ENCODE measurements at regions not wholly inside any gene's neighbourhood (a gene's known extent, or its start where the extent isn't known, plus 50 kb on each side); places are given as distances from the start of the nearest gene placed in this dataset.
A peak's percentile ranks its signal among the peaks of the same experiment; 100 is the strongest.

DNA sequence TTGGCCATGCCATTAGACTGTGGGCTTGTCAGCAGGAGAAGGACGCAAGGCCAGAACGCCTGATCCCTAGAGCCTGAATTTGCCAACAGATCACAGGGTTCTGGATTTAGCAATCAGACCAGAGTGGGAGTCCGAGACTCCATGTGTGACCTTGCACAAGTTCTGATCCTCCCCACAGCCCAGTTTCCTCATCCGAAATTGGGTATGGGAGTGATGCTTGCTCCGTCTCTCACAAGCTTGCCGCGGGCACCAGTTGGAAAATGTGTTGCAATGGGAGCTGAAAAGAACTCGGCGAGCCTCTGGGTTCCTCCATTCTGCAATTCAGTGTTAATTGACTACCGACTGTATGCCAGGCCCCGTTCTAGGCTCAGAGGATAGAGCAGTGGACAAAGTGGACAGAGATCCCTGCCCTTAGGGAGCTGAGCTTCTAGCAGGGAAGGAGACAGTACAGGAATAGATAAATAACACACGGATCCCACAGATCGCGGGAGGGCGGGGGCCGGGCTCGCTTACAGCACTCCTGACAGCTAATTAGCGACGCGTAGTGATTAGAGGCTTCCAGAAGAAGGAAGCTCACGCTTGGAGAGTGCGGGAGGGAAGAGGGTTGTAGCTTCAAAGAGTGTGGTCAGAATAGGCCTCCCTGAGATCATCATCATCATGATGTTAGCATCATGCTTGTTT is 150.4 kb upstream of the CIBAR2 start:
- H3K27ac ChIP-seq (ENCODE audit: low read depth, low read length): no peak overlapping the region
- H3K4me1 ChIP-seq (ENCODE audit: control insufficient read depth, low read depth, low read length): peaks cover 3% of the 10 kb centered on the region
- no peaks in the 10 kb centered on the region for H3K27me3 ChIP-seq (ENCODE audit: insufficient read depth, low read length, poor library complexity)
- no peak overlapping the region for H4K8ac ChIP-seq (ENCODE audit: low read depth, low read length)
- H3K79me1 ChIP-seq (ENCODE audit: low read length): no peaks in the 10 kb centered on the region
- no peak overlapping the region for H3K4me3 ChIP-seq (ENCODE audit: low read length)
- H4K5ac ChIP-seq (ENCODE audit: low read length): no peak overlapping the region
- H2BK120ac ChIP-seq (ENCODE audit: low read depth, low read length): no peak overlapping the region
- H2AK5ac ChIP-seq (ENCODE audit: low read length): no peak overlapping the region
- no peak overlapping the region for H3K9ac ChIP-seq (ENCODE audit: low read length)
- DNase-seq: peak; percentile 45
- no peak overlapping the region for H3K4me2 ChIP-seq (ENCODE audit: low read length)
- H3K18ac ChIP-seq (ENCODE audit: low read length): no peak overlapping the region
- no peak overlapping the region for H2BK5ac ChIP-seq (ENCODE audit: low read length)
- no peaks in the 10 kb centered on the region for H3K79me2 ChIP-seq (ENCODE audit: control insufficient read depth, insufficient read depth, low read length)
- peak overlapping the region; percentile 42 for H3K56ac ChIP-seq (ENCODE audit: low read length)
- H3K36me3 ChIP-seq (ENCODE audit: control insufficient read depth, insufficient read depth, low read length): no peaks in the 10 kb centered on the region
- H3K4ac ChIP-seq (ENCODE audit: low read depth, low read length): no peak overlapping the region
- no peak overlapping the region for H2BK15ac ChIP-seq (replicated peaks; ENCODE audit: low read depth)
- H3K23ac ChIP-seq (ENCODE audit: low read length): no peak overlapping the region
- WGBS (ENCODE audit: extremely low coverage, insufficient coverage, low lambda C conversion rate): no CpG with 5 or more reads among the region's 22 CpGs

DNA sequence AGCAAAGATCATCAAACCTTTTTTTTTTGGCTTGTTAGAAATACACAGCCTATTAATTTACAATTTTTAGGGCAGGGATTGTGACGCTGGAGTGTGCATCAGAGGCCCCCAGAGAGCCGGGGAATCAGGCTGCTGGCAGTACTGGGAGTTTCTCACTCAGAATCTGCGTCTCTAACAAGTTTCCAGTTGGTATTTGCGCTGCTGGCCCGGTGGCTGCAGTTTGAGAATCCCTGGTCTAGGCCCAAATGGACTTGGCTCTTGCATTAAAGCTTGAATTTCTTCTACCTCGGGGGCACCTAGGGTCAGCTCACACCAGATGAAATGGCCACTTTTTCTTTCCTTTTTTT is 150.9 kb upstream of the CIBAR2 start:
- Histone ChIP-seq H3K18ac (ENCODE audit: low read length) (no peak overlapping the region), H3K36me3 (ENCODE audit: control insufficient read depth, insufficient read depth, low read length) (no peaks in the 10 kb centered on the region), H2BK5ac (ENCODE audit: low read length) (no peak overlapping the region), H2BK120ac (ENCODE audit: low read depth, low read length) (no peak overlapping the region), H4K8ac (ENCODE audit: low read depth, low read length) (no peak overlapping the region), H3K23ac (ENCODE audit: low read length) (no peak overlapping the region), H3K56ac (ENCODE audit: low read length) (no peak overlapping the region), H2BK15ac (replicated peaks; ENCODE audit: low read depth) (no peak overlapping the region), H4K5ac (ENCODE audit: low read length) (no peak overlapping the region), H3K79me1 (ENCODE audit: low read length) (no peaks in the 10 kb centered on the region), H3K4me2 (ENCODE audit: low read length) (no peak overlapping the region), H3K4me1 (ENCODE audit: control insufficient read depth, low read depth, low read length) (peaks cover 3% of the 10 kb centered on the region), H3K79me2 (ENCODE audit: control insufficient read depth, insufficient read depth, low read length) (no peaks in the 10 kb centered on the region), H2AK5ac (ENCODE audit: low read length) (no peak overlapping the region), H3K27me3 (ENCODE audit: insufficient read depth, low read length, poor library complexity) (no peaks in the 10 kb centered on the region), H3K4me3 (ENCODE audit: low read length) (no peak overlapping the region), H3K27ac (ENCODE audit: low read depth, low read length) (no peak overlapping the region), H3K9ac (ENCODE audit: low read length) (no peak overlapping the region), H3K4ac (ENCODE audit: low read depth, low read length) (no peak overlapping the region)
- no peak for DNase-seq
- no CpG with 5 or more reads among the region's 6 CpGs for WGBS (ENCODE audit: extremely low coverage, insufficient coverage, low lambda C conversion rate)

DNA sequence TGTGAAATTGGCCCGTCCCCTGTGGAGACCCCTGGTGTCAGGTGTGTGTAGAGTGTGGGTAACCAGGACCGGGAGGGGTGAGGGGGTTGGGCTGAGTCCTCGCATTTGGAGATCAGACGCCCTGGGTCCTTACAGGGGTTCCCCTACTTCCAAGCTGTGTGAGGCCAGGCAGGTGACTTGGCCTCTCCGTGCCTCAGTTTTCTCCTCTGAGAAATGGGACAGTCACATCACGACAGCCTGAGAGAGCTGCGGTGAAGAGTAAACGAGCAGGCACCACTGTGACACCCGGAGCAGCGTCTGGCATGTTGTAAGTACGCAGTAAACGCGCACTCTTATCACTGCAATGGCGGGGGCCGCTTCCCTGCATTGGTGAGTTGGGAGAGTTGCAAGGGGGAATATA is 152.5 kb upstream of the CIBAR2 start:
- H3K79me1 ChIP-seq (ENCODE audit: low read length): no peaks in the 10 kb centered on the region
- no peak overlapping the region for H2BK120ac ChIP-seq (ENCODE audit: low read depth, low read length)
- no peak overlapping the region for H2BK15ac ChIP-seq (replicated peaks; ENCODE audit: low read depth)
- no peak overlapping the region for H3K23ac ChIP-seq (ENCODE audit: low read length)
- H4K5ac ChIP-seq (ENCODE audit: low read length): no peak overlapping the region
- no peak overlapping the region for H2BK5ac ChIP-seq (ENCODE audit: low read length)
- no peak for DNase-seq
- H3K4me2 ChIP-seq (ENCODE audit: low read length): no peak overlapping the region
- no peaks in the 10 kb centered on the region for H3K79me2 ChIP-seq (ENCODE audit: control insufficient read depth, insufficient read depth, low read length)
- no peak overlapping the region for H3K56ac ChIP-seq (ENCODE audit: low read length)
- H3K36me3 ChIP-seq (ENCODE audit: control insufficient read depth, insufficient read depth, low read length): no peaks in the 10 kb centered on the region
- no peak overlapping the region for H3K27ac ChIP-seq (ENCODE audit: low read depth, low read length)
- H3K4me3 ChIP-seq (ENCODE audit: low read length): no peak overlapping the region
- peaks cover 3% of the 10 kb centered on the region for H3K4me1 ChIP-seq (ENCODE audit: control insufficient read depth, low read depth, low read length)
- no CpG with 5 or more reads among the region's 15 CpGs for WGBS (ENCODE audit: extremely low coverage, insufficient coverage, low lambda C conversion rate)
- H3K18ac ChIP-seq (ENCODE audit: low read length): no peak overlapping the region
- no peaks in the 10 kb centered on the region for H3K27me3 ChIP-seq (ENCODE audit: insufficient read depth, low read length, poor library complexity)
- no peak overlapping the region for H3K4ac ChIP-seq (ENCODE audit: low read depth, low read length)
- H2AK5ac ChIP-seq (ENCODE audit: low read length): no peak overlapping the region
- H4K8ac ChIP-seq (ENCODE audit: low read depth, low read length): no peak overlapping the region
- H3K9ac ChIP-seq (ENCODE audit: low read length): no peak overlapping the region

DNA sequence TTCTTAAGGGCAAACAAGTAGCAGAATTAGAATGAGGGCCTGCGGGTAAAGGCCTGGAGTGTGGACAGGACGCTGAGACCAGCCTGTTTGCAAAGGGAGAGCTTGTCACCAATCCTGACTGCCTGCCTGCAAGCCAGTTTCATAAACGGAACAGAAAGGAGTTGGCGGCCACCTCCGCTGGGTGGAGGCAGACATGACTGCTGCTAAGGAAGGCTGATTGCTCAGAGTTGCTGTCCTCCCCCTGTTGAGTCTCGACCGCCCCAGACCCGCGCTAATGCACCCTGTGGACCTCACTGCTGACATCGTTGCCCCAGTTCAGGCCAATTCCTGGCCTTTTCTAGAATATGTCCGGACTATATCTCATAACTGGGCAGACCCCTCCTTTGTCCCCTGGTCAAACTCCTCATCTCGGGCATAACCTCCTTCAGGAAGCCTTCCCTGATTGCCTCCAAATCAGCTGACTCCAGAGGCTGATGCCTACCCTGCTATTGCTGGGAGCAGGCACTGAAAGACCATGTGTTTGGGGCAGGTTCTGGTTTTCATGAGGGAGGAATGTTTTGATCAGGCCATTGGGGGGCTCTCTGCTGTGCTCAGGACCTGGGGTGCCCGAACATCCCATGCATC is 153.0 kb upstream of the CIBAR2 start:
- Histone ChIP-seq H3K36me3 (ENCODE audit: control insufficient read depth, insufficient read depth, low read length) (no peaks in the 10 kb centered on the region), H2BK15ac (replicated peaks; ENCODE audit: low read depth) (no peak overlapping the region), H2BK5ac (ENCODE audit: low read length) (no peak overlapping the region), H3K79me1 (ENCODE audit: low read length) (no peaks in the 10 kb centered on the region), H3K56ac (ENCODE audit: low read length) (no peak overlapping the region), H4K8ac (ENCODE audit: low read depth, low read length) (no peak overlapping the region), H3K4me1 (ENCODE audit: control insufficient read depth, low read depth, low read length) (peaks cover 3% of the 10 kb centered on the region), H3K23ac (ENCODE audit: low read length) (no peak overlapping the region), H3K4me2 (ENCODE audit: low read length) (no peak overlapping the region), H4K5ac (ENCODE audit: low read length) (no peak overlapping the region), H3K4me3 (ENCODE audit: low read length) (no peak overlapping the region), H2BK120ac (ENCODE audit: low read depth, low read length) (no peak overlapping the region), H3K4ac (ENCODE audit: low read depth, low read length) (no peak overlapping the region), H3K9ac (ENCODE audit: low read length) (no peak overlapping the region), H2AK5ac (ENCODE audit: low read length) (no peak overlapping the region), H3K79me2 (ENCODE audit: control insufficient read depth, insufficient read depth, low read length) (no peaks in the 10 kb centered on the region), H3K27ac (ENCODE audit: low read depth, low read length) (no peak overlapping the region), H3K27me3 (ENCODE audit: insufficient read depth, low read length, poor library complexity) (no peaks in the 10 kb centered on the region), H3K18ac (ENCODE audit: low read length) (no peak overlapping the region)
- DNase-seq: no peak
- no CpG with 5 or more reads among the region's 13 CpGs for WGBS (ENCODE audit: extremely low coverage, insufficient coverage, low lambda C conversion rate)

DNA sequence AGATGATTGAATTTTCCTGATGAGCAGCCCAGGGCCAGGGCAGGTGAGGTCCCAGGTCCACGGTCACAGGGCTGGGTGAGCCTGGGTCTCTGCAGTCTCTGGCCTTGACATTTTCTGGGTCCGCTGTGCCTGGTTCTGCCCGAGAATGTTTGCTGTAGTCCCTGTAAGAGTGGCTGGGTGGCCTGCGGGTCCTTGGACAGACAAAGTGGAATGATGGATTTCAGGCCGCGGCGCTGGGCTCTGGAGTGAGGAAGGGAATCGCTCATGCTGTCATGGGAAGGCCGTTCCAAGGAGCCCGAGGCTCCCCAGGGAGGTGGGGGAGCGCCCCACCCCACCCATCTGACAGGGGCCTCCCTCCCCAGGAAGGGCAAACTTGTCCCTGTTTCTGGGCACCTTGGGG is 153.5 kb upstream of the CIBAR2 start:
- Histone ChIP-seq H2BK5ac (ENCODE audit: low read length) (no peak overlapping the region), H3K56ac (ENCODE audit: low read length) (no peak overlapping the region), H4K8ac (ENCODE audit: low read depth, low read length) (no peak overlapping the region), H3K23ac (ENCODE audit: low read length) (no peak overlapping the region), H2BK15ac (replicated peaks; ENCODE audit: low read depth) (no peak overlapping the region), H4K5ac (ENCODE audit: low read length) (no peak overlapping the region), H2AK5ac (ENCODE audit: low read length) (no peak overlapping the region), H3K4me1 (ENCODE audit: control insufficient read depth, low read depth, low read length) (peaks cover 3% of the 10 kb centered on the region), H3K36me3 (ENCODE audit: control insufficient read depth, insufficient read depth, low read length) (no peaks in the 10 kb centered on the region), H3K18ac (ENCODE audit: low read length) (no peak overlapping the region), H3K4me2 (ENCODE audit: low read length) (no peak overlapping the region), H3K4ac (ENCODE audit: low read depth, low read length) (no peak overlapping the region), H2BK120ac (ENCODE audit: low read depth, low read length) (no peak overlapping the region), H3K27me3 (ENCODE audit: insufficient read depth, low read length, poor library complexity) (no peaks in the 10 kb centered on the region), H3K27ac (ENCODE audit: low read depth, low read length) (no peak overlapping the region), H3K79me2 (ENCODE audit: control insufficient read depth, insufficient read depth, low read length) (no peaks in the 10 kb centered on the region), H3K79me1 (ENCODE audit: low read length) (no peaks in the 10 kb centered on the region), H3K4me3 (ENCODE audit: low read length) (no peak overlapping the region), H3K9ac (ENCODE audit: low read length) (no peak overlapping the region)
- WGBS (ENCODE audit: extremely low coverage, insufficient coverage, low lambda C conversion rate): no CpG with 5 or more reads among the region's 11 CpGs
- no peak for DNase-seq

DNA sequence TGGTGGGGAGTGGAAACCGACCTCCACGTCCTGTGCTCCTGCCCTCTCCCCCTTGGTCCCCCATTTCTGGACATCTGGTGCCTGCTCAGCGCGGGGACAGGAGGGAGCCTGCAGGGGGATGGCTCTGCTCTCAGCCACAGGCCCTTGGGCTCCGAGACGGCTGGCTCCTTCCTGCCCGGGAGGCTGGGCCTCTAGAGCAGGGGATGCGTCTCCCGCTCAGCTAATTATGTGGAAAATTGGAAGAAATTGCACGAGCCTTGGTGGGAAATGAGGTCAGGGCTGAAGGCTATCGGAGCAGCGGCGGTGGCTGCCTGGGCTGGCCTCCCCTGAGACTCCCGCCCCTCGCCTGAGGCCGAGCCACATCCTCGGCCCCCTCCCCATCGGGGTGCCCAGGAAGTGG is 154.6 kb upstream of the CIBAR2 start:
- WGBS (ENCODE audit: extremely low coverage, insufficient coverage, low lambda C conversion rate): no CpG with 5 or more reads among the region's 18 CpGs
- H2BK120ac ChIP-seq (ENCODE audit: low read depth, low read length): no peak overlapping the region
- no peak overlapping the region for H2BK15ac ChIP-seq (replicated peaks; ENCODE audit: low read depth)
- no peak overlapping the region for H3K18ac ChIP-seq (ENCODE audit: low read length)
- no peak overlapping the region for H3K4ac ChIP-seq (ENCODE audit: low read depth, low read length)
- no peak overlapping the region for H3K4me2 ChIP-seq (ENCODE audit: low read length)
- DNase-seq: no peak
- no peak overlapping the region for H3K56ac ChIP-seq (ENCODE audit: low read length)
- H4K8ac ChIP-seq (ENCODE audit: low read depth, low read length): no peak overlapping the region
- H2BK5ac ChIP-seq (ENCODE audit: low read length): no peak overlapping the region
- H2AK5ac ChIP-seq (ENCODE audit: low read length): no peak overlapping the region
- H3K79me2 ChIP-seq (ENCODE audit: control insufficient read depth, insufficient read depth, low read length): no peaks in the 10 kb centered on the region
- H4K5ac ChIP-seq (ENCODE audit: low read length): no peak overlapping the region
- no peaks in the 10 kb centered on the region for H3K27me3 ChIP-seq (ENCODE audit: insufficient read depth, low read length, poor library complexity)
- no peak overlapping the region for H3K27ac ChIP-seq (ENCODE audit: low read depth, low read length)
- H3K36me3 ChIP-seq (ENCODE audit: control insufficient read depth, insufficient read depth, low read length): no peaks in the 10 kb centered on the region
- H3K79me1 ChIP-seq (ENCODE audit: low read length): no peaks in the 10 kb centered on the region
- H3K4me3 ChIP-seq (ENCODE audit: low read length): no peak overlapping the region
- H3K9ac ChIP-seq (ENCODE audit: low read length): no peak overlapping the region
- no peak overlapping the region for H3K23ac ChIP-seq (ENCODE audit: low read length)
- H3K4me1 ChIP-seq (ENCODE audit: control insufficient read depth, low read depth, low read length): peaks cover 3% of the 10 kb centered on the region

Data from mesendoderm (in vitro differentiated cells).